HG03039 (cell line): ENCODE measurements at regions not wholly inside any gene's neighbourhood (a gene's known extent, or its start where the extent isn't known, plus 50 kb on each side); places are given as distances from the start of the nearest gene placed in this dataset.
"Not testable (repeated sequence)": the region's sequence is repeated elsewhere in the genome, so short reads cannot be mapped to it uniquely, and the experiment has no call there.

Source experiments
- ATAC-seq: cut with Tn5 transposase; IDR thresholded peaks from one replicate; pipeline ENCODE4 v1.9.1; 2021; ENCODE audit warnings: mild to moderate bottlenecking, moderate library complexity; ENCODE audit not compliant: unreplicated experiment

DNA sequence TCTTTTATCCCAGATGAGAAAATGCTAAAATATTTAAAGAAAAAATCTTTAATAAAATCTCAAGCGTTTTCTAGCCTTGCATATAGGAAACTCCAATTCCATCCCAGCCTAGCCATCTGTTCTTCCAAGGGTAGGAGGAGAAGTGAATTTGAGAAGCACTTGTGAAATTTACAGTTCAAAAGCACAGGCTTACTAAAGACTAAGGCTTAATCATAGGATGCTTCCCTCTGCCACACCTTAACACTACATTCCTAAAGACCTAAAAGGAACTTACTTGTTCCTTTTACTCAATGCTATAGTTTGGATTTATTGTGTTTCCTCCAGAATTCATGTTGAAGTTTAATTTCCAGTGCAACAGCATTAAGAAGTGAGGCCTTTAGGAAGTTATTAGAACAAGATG lies 764.8 kb upstream of the CADM2 start:
- no peak for ATAC-seq

DNA sequence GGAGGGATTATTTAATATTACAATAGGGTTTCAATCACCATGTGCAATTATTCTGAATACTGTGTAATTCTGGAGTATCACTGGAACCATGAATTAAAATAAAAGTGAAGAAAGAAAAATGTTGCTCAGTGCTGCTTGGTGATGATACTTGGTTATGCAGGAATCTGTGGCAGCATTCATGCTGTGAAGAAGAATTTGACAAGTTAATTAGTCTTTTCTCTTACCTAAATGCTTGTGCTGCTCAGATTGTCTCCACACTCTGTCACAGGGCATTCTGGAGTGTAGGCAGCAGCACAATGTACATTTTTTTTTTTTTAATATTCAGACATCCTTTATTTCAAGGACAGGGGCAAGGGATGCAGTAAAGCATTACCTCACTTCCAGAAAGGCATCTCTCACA lies 749.3 kb upstream of the CADM2 start:
- ATAC-seq, result no peak

DNA sequence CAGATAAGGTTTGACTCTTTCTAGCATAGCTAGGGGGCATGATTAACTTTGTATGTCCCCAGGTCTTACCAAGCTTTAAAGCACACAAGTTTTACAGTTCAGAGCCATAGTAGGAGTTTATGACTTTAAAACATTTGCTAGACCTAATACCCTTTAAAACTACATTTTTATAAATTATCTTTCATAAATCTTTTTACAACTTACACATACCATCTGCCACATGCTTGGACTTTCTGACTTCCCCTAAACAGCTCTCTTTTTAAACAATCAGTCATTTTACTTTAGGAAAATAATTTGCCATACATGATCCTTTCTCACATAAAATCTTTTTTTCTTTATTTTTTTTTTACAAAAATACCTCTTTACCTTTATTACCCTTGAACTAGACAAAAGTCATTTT lies 735.3 kb upstream of the CADM2 start:
- no peak for ATAC-seq

DNA sequence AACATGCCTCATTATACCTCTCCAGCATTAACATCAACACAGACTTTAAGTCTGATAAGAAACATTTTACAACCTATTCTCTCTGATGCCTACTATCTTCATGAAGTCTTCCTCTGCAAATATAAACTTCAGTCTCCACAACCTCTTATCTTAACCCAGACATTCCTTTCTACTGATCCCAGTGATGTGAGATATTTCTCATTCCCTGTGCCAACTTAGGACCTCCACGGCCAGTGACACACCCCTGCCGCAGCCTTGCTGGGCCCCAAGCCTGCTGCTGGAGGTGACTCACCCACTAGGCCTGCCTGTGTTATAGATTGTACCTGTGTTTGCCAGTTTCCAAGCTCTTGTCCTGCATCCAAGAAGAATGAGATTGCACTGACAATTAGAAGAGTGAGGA lies 734.5 kb upstream of the CADM2 start:
- ATAC-seq, result no peak

DNA sequence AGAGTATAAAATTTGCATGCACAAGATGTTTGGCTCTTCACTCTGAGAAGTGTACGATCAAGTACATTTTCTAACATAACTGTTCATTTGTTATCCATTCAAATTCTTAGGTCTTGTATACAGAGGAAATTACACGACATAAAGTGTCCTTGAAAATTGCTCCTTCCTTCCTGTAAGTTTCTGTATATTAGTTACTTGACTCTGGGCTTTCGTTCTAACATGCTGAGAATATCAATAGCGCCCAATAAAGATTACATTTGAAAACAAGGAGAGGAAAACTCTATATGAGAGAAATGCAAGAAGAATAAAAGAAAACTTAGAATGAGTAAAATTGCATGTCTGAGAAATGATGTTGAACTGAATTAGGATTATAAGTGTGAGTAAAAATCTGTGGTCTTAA lies 722.5 kb upstream of the CADM2 start:
- no peak for ATAC-seq

DNA sequence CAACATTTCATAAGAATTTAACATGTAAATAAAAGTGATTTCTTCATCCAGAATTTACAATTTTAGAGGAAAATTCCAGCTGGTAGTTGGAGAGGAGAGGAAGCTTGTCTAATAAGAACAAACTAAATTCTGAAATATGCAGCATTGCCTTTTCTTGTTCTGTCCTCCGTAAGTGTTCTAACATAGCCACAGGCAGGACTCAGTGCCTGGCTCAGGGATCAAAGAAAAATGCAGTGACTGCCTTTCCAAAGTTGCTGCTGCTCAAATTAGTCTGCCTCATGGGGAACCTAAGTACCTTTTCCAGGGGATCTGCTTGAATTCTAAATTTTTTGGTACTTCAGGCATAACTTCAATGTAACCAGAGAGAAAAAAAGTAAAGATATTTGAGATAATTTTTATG lies 713.0 kb upstream of the CADM2 start:
- no peak for ATAC-seq

DNA sequence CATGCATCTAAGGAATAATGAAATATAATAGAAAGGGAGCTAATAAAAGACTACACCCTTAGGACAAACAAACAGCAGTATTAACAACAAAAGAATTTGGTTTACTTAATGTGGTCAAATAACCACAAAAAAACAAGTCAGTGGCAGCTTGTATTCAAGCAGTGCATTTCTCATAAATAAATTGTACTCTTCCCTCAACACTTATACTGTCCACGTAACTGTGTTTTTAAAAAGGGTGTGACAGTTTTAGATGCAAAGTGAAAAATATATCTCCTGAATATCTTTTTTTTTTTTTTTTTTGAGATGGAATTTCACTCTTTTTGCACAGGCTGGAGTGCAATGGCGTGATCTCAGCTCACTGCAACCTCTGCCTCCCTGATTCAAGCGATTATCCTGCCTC lies 698.2 kb upstream of the CADM2 start:
- ATAC-seq, result no peak

DNA sequence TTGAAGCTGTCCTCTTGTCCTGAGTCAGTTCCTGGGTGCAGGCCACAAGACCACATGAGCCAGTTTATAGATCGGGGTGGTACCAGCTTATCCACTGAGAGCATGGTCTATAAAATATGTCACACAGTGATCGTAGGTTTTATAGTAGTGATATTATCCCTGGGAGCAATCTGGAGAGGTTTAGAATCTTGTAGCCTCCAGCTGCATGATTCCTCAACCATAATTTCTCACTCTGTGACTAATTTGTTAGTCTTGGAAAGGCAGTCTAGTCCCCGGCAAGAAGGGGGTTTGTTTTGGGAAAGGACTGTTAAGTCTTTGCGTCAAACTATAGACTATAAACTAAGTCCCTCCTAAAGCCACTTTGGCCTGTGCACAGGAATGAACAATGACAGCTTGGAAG lies 693.0 kb upstream of the CADM2 start:
- no peak for ATAC-seq

DNA sequence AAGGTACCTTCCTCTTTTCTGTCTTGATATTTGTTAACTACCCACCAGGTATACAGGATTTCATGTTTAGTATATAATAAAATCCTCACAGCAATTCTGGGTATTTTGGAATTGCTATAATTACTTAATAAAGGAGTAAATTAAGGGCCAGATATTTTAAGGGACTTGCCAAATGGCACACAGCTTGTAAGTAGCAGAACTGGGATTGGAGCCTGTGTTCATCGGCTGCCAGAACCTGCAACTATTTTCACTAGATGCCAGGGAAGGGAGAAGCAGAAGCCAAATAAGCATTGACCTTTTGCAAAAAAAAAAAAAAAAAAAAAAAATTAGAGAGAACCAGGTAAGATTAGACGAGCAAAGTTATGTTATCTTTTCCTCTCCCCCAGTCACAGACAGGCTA lies 683.3 kb upstream of the CADM2 start:
- no peak for ATAC-seq

DNA sequence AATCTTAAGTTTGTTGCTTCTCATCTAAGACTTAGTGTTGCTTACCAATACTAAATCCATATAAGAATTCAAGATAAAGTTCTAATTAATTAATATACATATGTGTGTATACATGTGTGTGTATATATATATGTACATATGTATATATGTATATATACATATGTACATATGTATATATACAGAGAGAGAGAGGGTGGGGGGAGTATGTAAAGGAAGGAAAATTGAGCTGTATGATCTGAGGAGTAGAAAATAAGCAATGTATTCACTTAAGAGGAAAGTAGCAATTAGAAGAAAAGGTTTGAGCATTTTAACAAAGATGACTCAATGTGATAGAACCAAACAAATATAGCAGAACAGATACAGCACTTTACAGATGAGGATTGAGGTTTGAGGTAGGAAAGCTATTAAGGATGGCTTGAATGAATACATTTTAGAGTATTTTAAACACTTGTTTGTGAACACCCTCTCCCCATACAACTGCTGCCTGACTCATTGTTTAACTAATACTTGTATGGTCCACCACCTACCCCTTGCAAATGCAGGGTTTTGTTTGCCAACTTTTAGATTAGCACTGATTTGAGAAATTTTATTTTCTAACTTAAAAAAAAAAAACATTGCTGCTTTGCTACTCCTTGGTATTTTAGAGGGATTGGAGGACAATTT lies 681.1 kb upstream of the CADM2 start:
- no peak for ATAC-seq

DNA sequence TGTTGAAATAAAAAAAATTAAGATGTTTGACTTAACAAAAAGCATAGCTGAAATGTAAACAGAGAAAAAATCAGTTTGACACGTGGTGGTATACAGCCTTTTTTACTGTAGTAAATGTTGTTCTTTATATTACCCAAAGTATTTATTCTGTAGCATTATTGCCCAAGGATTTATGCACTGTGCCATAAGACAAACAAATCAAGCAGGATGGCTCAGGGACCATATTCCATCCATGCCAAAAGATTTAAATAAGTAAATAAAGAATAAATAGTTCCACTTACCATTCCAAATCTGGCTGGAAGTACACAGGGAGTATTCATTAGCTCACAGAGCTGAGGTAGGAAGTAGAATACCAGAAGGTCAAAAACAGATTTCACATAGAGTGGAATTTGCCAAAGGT lies 666.7 kb upstream of the CADM2 start:
- no peak for ATAC-seq

DNA sequence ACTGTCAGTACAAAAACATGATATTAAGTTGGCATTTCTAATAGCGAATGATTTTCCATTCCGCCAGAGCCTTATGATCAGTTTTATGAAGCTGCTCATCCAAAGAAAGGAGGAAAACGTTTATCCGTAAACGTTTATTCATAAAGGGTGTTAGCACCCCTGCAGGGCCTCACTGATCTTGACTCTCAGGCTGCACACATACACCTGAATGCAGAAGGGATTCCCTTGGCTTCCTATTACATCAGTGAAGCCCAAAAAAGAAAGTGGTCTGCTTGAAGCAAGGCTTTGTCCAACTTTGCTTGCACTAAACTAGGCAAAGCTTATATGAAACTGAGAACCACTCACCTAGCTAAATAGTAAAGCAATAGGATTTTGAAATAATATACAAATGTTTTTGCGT lies 659.5 kb upstream of the CADM2 start:
- no peak for ATAC-seq

DNA sequence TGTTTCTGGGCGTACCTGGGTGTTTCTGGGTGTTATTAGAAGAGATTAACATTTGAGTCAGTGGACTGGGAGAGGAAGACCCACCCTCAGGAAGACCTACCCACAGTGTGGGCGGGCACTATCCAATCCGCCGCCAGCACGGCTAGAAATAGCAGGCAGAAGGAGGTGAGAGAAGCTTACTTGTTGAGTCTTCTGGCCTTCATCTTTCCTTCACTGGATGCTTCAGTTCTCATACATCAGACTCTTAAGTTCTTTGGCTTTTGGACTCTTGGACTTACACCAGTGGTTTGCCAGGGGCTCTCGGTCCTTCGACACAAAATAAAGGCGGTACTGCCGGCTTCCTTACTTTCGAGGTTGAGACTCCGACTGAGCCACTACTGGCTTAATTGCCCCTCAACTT lies 654.6 kb upstream of the CADM2 start:
- no peak for ATAC-seq

DNA sequence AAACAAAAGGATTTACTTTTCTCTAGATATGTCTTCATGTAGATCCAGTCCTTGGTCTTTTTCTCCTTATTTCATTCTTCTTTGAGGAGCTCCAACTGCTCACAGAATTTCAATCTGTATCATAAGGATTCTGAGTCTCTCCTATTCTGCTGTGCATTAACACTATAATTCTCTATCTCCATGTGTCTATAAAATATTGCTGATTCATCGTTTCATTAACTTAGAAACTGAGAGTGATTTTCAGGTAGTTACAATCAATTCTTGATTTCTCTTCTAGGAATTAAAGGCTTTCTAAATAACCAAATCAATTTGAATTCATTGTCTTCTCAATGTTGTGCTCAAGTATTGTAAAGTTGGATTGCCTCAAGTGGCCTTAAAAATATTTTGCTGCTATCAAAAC lies 651.5 kb upstream of the CADM2 start:
- no peak for ATAC-seq

DNA sequence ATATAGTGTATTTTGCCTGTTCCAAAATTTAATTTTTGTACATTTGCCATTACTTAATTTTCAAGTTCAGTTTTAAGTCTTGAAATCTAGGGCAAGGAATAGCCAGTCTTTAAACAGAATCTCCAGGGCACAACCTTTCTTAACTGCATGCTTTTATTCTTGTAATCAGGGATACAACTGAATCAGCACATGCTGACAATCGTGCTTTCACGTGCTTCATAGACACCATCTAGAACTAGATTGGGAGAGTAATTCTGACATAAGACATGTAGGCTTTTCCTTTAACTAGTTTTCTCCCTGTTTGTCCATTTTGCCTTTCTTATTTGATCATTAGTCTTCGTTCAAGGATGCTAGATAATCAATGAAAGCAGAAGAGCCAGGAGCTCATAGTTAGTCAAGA lies 650.4 kb upstream of the CADM2 start:
- ATAC-seq, result no peak

DNA sequence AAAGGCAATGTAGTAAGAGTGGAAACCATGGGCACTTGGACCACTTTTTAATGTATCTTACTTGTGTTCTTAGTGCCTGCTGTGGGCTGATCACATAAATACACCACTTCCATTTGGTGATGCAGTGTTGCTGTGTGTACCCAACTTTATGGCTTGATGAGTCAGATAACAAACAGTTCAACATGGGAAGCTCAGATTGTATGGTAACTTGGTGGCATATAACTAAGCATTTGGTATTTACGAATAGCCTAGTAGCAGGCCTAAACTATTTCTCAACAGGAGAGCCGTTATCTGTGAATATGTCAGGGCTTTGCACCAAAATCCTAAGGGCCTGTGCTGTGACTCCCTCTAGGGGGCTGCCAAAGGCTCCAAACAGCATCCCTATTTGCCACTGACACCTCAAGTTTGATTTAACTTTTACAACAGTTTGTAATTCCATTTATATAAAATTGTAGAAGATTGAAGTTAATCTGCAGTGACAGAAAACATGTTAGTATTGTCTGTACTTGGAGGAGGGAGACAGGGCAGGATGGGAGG lies 640.4 kb upstream of the CADM2 start:
- no peak for ATAC-seq

DNA sequence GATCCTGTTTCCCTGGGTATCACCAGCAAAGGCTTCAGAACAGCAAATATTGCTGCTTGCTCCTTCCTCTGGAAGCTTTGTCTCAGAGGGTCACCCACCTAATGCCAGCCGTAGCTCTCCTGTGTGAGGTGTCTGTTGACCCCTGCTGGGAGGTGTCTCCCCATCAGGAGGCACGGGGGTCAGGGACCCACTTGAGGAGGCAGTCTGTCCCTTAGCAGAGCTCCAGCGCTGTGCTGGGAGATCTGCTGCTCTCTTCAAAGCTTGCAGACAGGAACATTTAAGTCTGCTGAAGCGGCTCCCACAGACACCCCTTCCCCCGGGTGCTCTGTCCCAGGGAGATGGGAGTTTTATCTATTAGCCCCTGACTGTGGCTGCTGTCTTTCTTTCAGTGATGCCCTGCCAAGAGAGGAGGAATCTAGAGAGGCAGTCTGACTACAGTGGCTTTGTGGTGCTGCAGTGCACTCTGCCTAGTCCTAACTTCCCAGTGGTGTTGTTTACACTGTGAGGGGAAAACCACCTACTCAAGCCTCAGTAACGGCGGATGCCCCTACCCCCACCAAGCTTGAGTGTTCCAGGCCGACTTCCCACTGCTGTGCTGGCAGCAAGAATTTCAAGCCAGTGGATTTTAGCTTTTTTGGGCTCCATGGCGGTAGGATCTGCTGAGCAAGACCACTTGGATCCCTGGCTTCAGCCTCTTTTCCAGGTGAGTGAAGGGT lies 593.1 kb upstream of the CADM2 start:
- not testable (repeated sequence) for ATAC-seq
